ENCODE measurements at regions not wholly inside any gene's neighbourhood (a gene's known extent, or its start where the extent isn't known, plus 50 kb on each side); places are given as distances from the start of the nearest gene placed in this dataset.
"Not testable (repeated sequence)": the region's sequence is repeated elsewhere in the genome, so short reads cannot be mapped to it uniquely, and the experiment has no call there.

GRCh38 chr13:74264333-74264732 is 130.1 kb upstream of the KLF12 start:
- ATAC-seq = no peak
- no peak for DNase-seq (ENCODE audit: low spot score)
- no peak for TF ChIP-seq ATF3 (CRISPR knock-in tag; conservative IDR thresholded peaks at IDR 0.05)
- TF ChIP-seq IRF2 (CRISPR knock-in tag; IDR thresholded peaks at IDR 0.05; ENCODE audit: borderline replicate concordance, low read depth) = no peak
- TF ChIP-seq CTCF (IDR thresholded peaks at IDR 0.05) = no peak
- TF ChIP-seq GTF2I (CRISPR knock-in tag; conservative IDR thresholded peaks at IDR 0.05) = no peak
- TF ChIP-seq ZNF671 (CRISPR knock-in tag; IDR thresholded peaks at IDR 0.05) = no peak
- TF ChIP-seq ZNF532 (CRISPR knock-in tag; IDR thresholded peaks at IDR 0.05; ENCODE audit: borderline replicate concordance) = no peak
- no peak for TF ChIP-seq MLX (CRISPR knock-in tag; IDR thresholded peaks at IDR 0.05)
- no peak for TF ChIP-seq GABPB1 (CRISPR knock-in tag; IDR thresholded peaks at IDR 0.05)
- no peaks in the 10 kb centered on the region for H3K27me3 Mint-ChIP-seq (ENCODE audit: low read depth)
- no peaks in the 10 kb centered on the region for H3K4me1 Mint-ChIP-seq
- H3K27ac Mint-ChIP-seq = no peak overlapping the region
- peaks cover 49% of the 10 kb centered on the region for H3K9me3 Mint-ChIP-seq
- peaks cover 15% of the 10 kb centered on the region for H3K36me3 Mint-ChIP-seq
- no peak overlapping the region for H3K4me3 Mint-ChIP-seq
- ChIA-PET CTCF (no interaction called here), POLR2A (no interaction called here)

- DNase-seq (ENCODE audit: low spot score); H3K27me3 Mint-ChIP-seq (ENCODE audit: low read depth); POLR2A ChIA-PET; H3K4me3 Mint-ChIP-seq; CTCF ChIA-PET; ATAC-seq; H3K4me1 Mint-ChIP-seq; H3K27ac Mint-ChIP-seq: not testable (repeated sequence)
- Mint-ChIP-seq H3K9me3 (peaks cover 30% of the 10 kb centered on the region), H3K36me3 (peaks cover 15% of the 10 kb centered on the region)
- TF ChIP-seq HMGA2 (CRISPR knock-in tag; IDR thresholded peaks at IDR 0.05) = peak; percentile 97
Observed at GRCh38 chr13:74260420-74260819, 126.2 kb upstream of the KLF12 start.

GRCh38 chr13:74259641-74260040 is 125.4 kb upstream of the KLF12 start:
- ChIA-PET CTCF (no interaction called here), POLR2A (no interaction called here)
- no peak for ATAC-seq
- Mint-ChIP-seq H3K4me3 (no peak overlapping the region), H3K27ac (no peak overlapping the region), H3K27me3 (ENCODE audit: low read depth) (no peaks in the 10 kb centered on the region), H3K36me3 (peaks cover 10% of the 10 kb centered on the region), H3K4me1 (peaks cover 3% of the 10 kb centered on the region; the same call in 1 of the 2 replicates), H3K9me3 (peaks cover 23% of the 10 kb centered on the region)
- no peak for DNase-seq (ENCODE audit: low spot score)
- TF ChIP-seq ZNF671 (CRISPR knock-in tag; IDR thresholded peaks at IDR 0.05) = no peak
- no peak for TF ChIP-seq RORB (CRISPR knock-in tag; IDR thresholded peaks at IDR 0.05)
- no peak for TF ChIP-seq AFF4 (CRISPR knock-in tag; IDR thresholded peaks at IDR 0.05; ENCODE audit: borderline replicate concordance)
- no peak for TF ChIP-seq ZNF263 (CRISPR knock-in tag; IDR thresholded peaks at IDR 0.05; ENCODE audit: low read depth)
- no peak for TF ChIP-seq TP53 (CRISPR knock-in tag; IDR thresholded peaks at IDR 0.05)
- no peak for TF ChIP-seq ATF3 (CRISPR knock-in tag; conservative IDR thresholded peaks at IDR 0.05)
- TF ChIP-seq NR1H2 (CRISPR knock-in tag; IDR thresholded peaks at IDR 0.05) = no peak

Measured in WTC11 (cell line).